NCI-H345 treated with DMSO at 0.1 percent for 48 hours (cell line): ENCODE measurements at regions not wholly inside any gene's neighbourhood (a gene's known extent, or its start where the extent isn't known, plus 50 kb on each side); places are given as distances from the start of the nearest gene placed in this dataset.
"Not testable (repeated sequence)": the region's sequence is repeated elsewhere in the genome, so short reads cannot be mapped to it uniquely, and the experiment has no call there.

Experiments used
- DNase-seq: peaks from one replicate; lab custom pipeline; 2025; ENCODE audit not compliant: unreplicated experiment; lab: John Stamatoyannopoulos, UW

GRCh38 chr18:59969477-59970028 is 69.8 kb downstream of the PMAIP1 start:
- not testable (repeated sequence) for DNase-seq

GRCh38 chr18:59968583-59968982 is 68.8 kb downstream of the PMAIP1 start:
- no peak for DNase-seq

GRCh38 chr18:59967878-59968277 is 68.1 kb downstream of the PMAIP1 start:
- no peak for DNase-seq

GRCh38 chr18:59966913-59967312 is 67.1 kb downstream of the PMAIP1 start:
- no peak for DNase-seq

GRCh38 chr18:59963229-59963628 is 63.4 kb downstream of the PMAIP1 start:
- no peak for DNase-seq

GRCh38 chr18:59961070-59961469 is 61.3 kb downstream of the PMAIP1 start:
- DNase-seq = peak; percentile 68

GRCh38 chr18:59960272-59960671 is 60.5 kb downstream of the PMAIP1 start:
- no peak for DNase-seq

GRCh38 chr18:59959606-59960005 is 59.8 kb downstream of the PMAIP1 start:
- DNase-seq = no peak

GRCh38 chr18:59959073-59959472 is 59.3 kb downstream of the PMAIP1 start:
- no peak for DNase-seq

GRCh38 chr18:59957957-59958356 is 58.2 kb downstream of the PMAIP1 start:
- DNase-seq = peak; percentile 91

GRCh38 chr18:59954755-59955156 is 55.0 kb downstream of the PMAIP1 start:
- DNase-seq = no peak

GRCh38 chr18:59954241-59954640 is 54.4 kb downstream of the PMAIP1 start:
- DNase-seq = no peak
